GM21390 (cell line): ENCODE measurements at regions not wholly inside any gene's neighbourhood (a gene's known extent, or its start where the extent isn't known, plus 50 kb on each side); places are given as distances from the start of the nearest gene placed in this dataset.
"Not testable (repeated sequence)": the region's sequence is repeated elsewhere in the genome, so short reads cannot be mapped to it uniquely, and the experiment has no call there.

Experiments used
- ATAC-seq: cut with Tn5 transposase; IDR thresholded peaks from one replicate; pipeline ENCODE4 v1.9.1; 2021; ENCODE audit not compliant: unreplicated experiment

- no peak for ATAC-seq
Observed at GRCh38 chr1:228939001-228939691, 203.9 kb downstream of the RHOU start.

GRCh38 chr1:228939881-228940392 lies 204.7 kb downstream of the RHOU start:
- no peak for ATAC-seq

DNA sequence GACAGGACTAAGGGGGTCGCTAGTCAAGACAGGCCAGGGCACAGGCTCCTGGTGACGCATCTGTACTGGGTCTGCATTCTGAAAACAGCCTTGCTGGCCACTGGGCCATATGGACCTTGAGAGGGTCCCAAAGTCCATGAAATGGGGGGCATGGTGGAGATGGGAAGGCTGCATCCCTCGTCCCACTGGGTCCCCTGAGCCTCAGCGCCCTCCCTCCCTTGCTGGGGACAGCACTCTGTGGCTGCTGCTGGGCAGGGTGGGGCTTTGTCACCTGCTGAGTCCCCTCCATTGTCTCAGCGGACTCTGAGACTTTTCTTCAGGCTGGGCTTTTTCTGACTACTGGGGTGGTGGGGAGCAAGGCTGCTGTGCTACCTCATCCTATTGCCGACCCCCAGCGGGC lies 205.2 kb downstream of the RHOU start:
- ATAC-seq, result no peak

GRCh38 chr1:228940926-228941325 lies 205.6 kb downstream of the RHOU start:
- ATAC-seq, result no peak

DNA sequence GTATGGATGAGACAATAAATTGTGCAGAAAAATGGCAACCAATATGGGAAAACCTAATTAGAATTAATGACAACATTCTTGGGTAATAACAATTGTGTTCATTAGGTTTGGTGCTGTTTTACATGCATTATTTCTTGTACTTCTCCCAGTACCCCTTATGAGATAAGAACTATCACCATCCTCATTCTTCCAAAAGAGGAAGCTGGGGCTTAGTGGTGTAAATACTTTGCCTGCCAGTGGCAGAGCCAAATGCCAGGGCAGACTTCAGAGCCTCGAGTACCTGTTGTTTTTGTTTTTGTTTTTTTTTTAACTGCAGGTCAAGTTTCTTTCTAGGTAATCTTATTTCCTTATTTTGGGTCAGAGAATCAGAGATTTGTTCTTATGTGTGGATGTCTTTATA lies 206.4 kb downstream of the RHOU start:
- ATAC-seq, result no peak

DNA sequence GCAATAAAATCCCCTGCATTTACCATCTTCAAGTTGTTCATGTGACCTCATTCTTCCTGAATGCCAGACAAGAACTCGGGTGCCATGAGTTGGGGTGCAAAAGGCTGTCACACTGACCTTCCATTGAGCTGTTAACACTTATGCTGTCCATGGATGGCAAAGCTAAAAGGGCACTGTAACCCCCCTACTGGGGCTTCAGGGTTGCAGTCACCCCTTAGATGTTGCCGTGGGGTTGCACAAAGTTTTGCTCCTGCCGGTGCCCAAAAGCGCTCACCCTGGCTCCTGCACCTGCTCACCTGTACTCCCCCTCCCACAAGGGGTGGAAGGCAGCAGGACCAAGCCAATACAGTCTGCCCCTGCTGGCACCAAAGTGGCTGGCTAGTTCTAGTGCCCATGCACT lies 208.2 kb downstream of the RHOU start:
- ATAC-seq, result no peak

DNA sequence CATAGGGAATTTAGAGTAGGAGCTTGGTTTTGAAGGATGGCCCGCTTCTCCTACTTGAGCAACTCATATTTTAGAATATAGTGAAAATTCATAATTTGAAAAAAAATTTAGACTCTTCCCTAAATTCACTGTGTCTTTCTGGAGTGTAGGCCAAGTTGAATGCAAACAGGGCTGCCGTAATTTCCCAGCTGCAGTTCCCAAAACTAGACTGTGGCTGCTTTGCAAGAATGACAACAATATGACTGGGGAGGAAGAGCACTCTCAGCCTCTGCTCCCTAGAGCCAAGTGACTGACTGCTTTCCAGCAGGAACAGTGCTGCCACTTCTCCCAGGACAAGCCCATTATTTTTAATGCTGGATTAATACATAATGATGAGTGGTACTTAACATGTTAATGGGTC lies 209.0 kb downstream of the RHOU start:
- no peak for ATAC-seq

DNA sequence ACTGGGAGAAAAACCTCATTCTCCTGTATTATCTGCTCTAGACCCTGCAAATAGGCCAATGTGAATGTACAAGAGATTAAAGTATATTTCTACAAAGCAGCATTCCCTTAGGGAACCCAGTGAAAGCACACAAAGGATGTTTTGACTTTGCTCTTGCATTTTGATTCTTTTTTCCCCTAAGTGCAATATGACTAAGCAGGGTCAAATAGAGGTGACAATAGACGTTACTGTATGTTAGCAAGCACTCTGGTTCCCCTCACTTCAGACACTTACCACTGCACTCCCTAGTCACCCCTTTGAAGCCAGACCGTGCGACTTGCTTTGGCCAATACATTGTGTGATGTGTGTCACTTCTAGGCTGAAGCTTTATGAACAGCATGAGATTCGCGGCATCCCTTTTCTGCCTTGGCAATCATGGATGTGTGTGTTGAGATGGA lies 209.7 kb downstream of the RHOU start:
- no peak for ATAC-seq

- ATAC-seq, result no peak
Observed at GRCh38 chr1:228945885-228946284, 210.6 kb downstream of the RHOU start.

DNA sequence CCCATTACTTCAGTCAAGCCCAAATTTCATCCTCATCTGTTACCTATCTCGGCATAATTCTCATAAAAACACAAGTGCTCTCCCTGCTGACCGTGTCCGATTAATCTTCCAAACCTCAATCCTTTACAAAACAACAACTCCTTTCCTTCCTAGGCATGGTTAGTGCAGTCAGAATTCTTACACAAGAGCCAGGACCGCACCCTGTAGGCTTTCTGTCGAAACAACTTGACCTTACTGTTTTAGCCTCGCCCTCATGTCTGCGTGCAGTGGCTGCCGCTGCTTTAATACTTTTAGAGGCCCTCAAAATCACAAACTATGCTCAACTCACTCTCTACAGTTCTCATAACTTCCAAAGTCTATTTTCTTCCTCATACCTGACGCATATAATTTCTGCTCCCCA lies 214.3 kb downstream of the RHOU start:
- ATAC-seq, result not testable (repeated sequence)

GRCh38 chr1:228953207-228953606 lies 217.9 kb downstream of the RHOU start:
- no peak for ATAC-seq

- not testable (repeated sequence) for ATAC-seq
Observed at GRCh38 chr1:228953808-228954207, 218.5 kb downstream of the RHOU start.

DNA sequence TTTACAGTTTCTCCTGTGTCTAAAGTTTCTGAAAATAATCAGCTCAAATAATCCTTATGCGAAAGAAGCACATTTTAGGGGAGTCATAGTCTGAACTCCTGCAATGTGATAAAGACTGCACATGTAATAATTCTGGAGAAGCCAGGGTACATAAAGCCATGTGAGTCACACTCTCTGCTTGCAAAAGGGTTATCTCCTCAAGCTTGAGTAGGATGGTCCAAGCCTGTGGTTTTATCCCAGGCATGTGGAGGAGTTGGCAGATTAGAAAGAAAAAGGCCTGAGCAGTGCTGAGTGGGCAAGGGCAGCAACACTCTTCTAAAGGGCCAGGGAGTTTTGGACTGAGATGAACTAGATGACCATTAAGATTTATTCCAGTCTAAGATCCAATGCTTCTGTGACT lies 220.4 kb downstream of the RHOU start:
- no peak for ATAC-seq

DNA sequence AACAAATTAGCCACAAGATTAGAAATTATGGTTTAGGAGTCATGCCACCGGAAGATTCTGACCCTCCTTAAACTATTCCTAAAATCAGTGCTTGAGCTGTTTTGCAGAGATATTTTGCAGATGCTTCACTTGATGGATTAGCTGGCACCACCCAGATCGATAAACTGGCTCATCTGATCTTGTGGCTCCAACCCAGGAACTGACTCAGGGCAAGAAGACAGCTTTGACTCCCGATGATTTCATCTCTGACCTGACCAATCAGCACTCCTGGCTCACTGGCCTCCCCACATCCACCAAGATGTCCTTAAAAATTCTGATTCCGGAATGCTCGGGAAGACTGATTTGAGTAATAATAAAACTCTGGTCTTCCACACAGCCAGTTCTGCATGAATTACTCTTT lies 221.6 kb downstream of the RHOU start:
- no peak for ATAC-seq

- no peak for ATAC-seq
Observed at GRCh38 chr1:228957535-228957934, 222.3 kb downstream of the RHOU start.

DNA sequence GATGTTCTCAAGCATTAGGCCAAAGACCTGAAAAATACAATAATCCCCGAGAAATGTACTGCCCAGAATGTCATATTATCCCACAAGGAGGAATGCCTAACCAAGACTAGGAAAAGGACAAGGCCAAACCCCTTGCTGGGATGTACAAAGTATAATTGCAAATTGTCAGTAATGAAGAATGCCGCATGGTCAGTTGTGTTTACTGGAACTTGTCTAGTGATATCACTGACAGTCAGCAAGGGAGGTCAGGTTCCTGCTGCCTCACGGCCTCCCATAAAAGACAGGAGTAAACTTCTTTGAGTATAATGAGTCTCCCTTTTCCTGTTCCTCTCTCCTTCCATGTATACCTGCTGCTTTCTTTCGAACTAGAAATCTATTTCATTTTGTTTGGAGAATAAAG lies 222.8 kb downstream of the RHOU start:
- ATAC-seq, result no peak

GRCh38 chr1:228958741-228959140 lies 223.5 kb downstream of the RHOU start:
- ATAC-seq, result no peak

GRCh38 chr1:228960705-228961104 lies 225.4 kb downstream of the RHOU start:
- ATAC-seq, result no peak

- no peak for ATAC-seq
Observed at GRCh38 chr1:228961511-228961910, 226.2 kb downstream of the RHOU start.

GRCh38 chr1:228963795-228964177 lies 228.5 kb downstream of the RHOU start:
- no peak for ATAC-seq

GRCh38 chr1:228964178-228965089 lies 229.2 kb downstream of the RHOU start:
- no peak for ATAC-seq
